ENCODE measurements at regions not wholly inside any gene's neighbourhood (a gene's known extent, or its start where the extent isn't known, plus 50 kb on each side); places are given as distances from the start of the nearest gene placed in this dataset.
"Not testable (repeated sequence)": the region's sequence is repeated elsewhere in the genome, so short reads cannot be mapped to it uniquely, and the experiment has no call there.

- no peak for DNase-seq
These were observed 1390.8 kb downstream of the ZPLD1 start for GRCh38 chr3:103825586-103825985.

GRCh38 chr3:103829723-103830326 lies 1395.0 kb downstream of the ZPLD1 start:
- no peak for DNase-seq

GRCh38 chr3:103847081-103848062 lies 1412.6 kb downstream of the ZPLD1 start:
- no peak for DNase-seq

GRCh38 chr3:103851793-103852192 lies 1417.0 kb downstream of the ZPLD1 start:
- DNase-seq, result no peak

GRCh38 chr3:103862415-103862814 lies 1427.6 kb downstream of the ZPLD1 start:
- DNase-seq, result no peak

- no peak for DNase-seq
These were observed 1428.6 kb downstream of the ZPLD1 start for GRCh38 chr3:103863381-103863780.

- DNase-seq, result no peak
These were observed 1431.3 kb downstream of the ZPLD1 start for GRCh38 chr3:103866113-103866512.

GRCh38 chr3:103873021-103873420 lies 1438.2 kb downstream of the ZPLD1 start:
- no peak for DNase-seq

GRCh38 chr3:103873897-103874545 lies 1439.2 kb downstream of the ZPLD1 start:
- no peak for DNase-seq

GRCh38 chr3:103881809-103882208 lies 1447.0 kb downstream of the ZPLD1 start:
- not testable (repeated sequence) for DNase-seq

- DNase-seq, result no peak
These were observed 1454.9 kb downstream of the ZPLD1 start for GRCh38 chr3:103889675-103890074.

GRCh38 chr3:103894162-103894822 lies 1459.5 kb downstream of the ZPLD1 start:
- DNase-seq, result no peak

- no peak for DNase-seq
These were observed 1464.5 kb downstream of the ZPLD1 start for GRCh38 chr3:103899328-103899727.

- DNase-seq, result no peak
These were observed 1461.7 kb upstream of the ALCAM start for GRCh38 chr3:103904991-103905390.

GRCh38 chr3:103906304-103906703 lies 1460.4 kb upstream of the ALCAM start:
- DNase-seq, result no peak

- DNase-seq, result no peak
These were observed 1459.9 kb upstream of the ALCAM start for GRCh38 chr3:103906808-103907207.

GRCh38 chr3:103907567-103907966 lies 1459.1 kb upstream of the ALCAM start:
- DNase-seq, result no peak

- DNase-seq, result no peak
These were observed 1457.3 kb upstream of the ALCAM start for GRCh38 chr3:103909395-103909794.

- no peak for DNase-seq
These were observed 1448.4 kb upstream of the ALCAM start for GRCh38 chr3:103918336-103918735.

GRCh38 chr3:103919327-103919726 lies 1447.4 kb upstream of the ALCAM start:
- no peak for DNase-seq

- DNase-seq, result no peak
These were observed 1442.8 kb upstream of the ALCAM start for GRCh38 chr3:103923907-103924306.

- no peak for DNase-seq
These were observed 1442.2 kb upstream of the ALCAM start for GRCh38 chr3:103924544-103924943.

- no peak for DNase-seq
These were observed 1439.8 kb upstream of the ALCAM start for GRCh38 chr3:103926936-103927335.

Measured in GOT3 (cell line).